ENCODE measurements at regions not wholly inside any gene's neighbourhood (a gene's known extent, or its start where the extent isn't known, plus 50 kb on each side); places are given as distances from the start of the nearest gene placed in this dataset.

DNA sequence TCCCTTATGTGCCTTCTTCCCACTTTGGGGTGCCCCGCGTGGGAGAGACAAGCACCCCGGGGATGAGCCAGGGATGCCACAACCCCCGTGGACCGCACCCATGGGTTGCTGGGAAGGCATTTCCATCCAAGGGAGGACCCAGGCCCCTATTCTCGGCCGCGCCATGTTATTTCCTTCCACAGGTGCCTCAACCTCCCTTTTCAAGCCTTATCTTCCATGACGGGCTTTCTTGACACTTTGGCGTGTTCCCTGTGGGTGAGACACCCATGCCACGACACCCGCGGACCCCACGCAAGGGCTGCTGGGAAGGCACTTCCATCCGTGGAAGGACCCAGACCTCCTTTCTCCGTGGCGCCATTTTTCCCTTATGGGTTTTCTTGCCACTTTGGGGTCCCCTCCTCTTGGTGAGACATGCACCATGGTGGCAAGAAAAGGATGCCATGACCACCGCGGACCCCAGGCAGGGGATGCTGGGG lies 269.2 kb downstream of the ALG10 start:
- H2AFZ ChIP-seq (ENCODE audit: low read depth, low read length, severe bottlenecking) = no peak overlapping the region
- no peaks in the 10 kb centered on the region for H3K79me2 ChIP-seq (ENCODE audit: insufficient read depth, low read length)
- no peaks in the 10 kb centered on the region for H3K9me2 ChIP-seq (replicated peaks; ENCODE audit: insufficient read depth, low read length)
- no peak overlapping the region for H3K9ac ChIP-seq (ENCODE audit: low read length)
- no peaks in the 10 kb centered on the region for H4K20me1 ChIP-seq (ENCODE audit: low read depth, low read length)
- H3K4me2 ChIP-seq (ENCODE audit: low read depth, low read length, poor library complexity, severe bottlenecking) = no peak overlapping the region
- H3K36me3 ChIP-seq (ENCODE audit: low read length) = no peaks in the 10 kb centered on the region
- H3K27me3 ChIP-seq (ENCODE audit: low read length) = no peaks in the 10 kb centered on the region
- no peaks in the 10 kb centered on the region for H3K9me3 ChIP-seq (ENCODE audit: insufficient read depth, low read length)
- TF ChIP-seq, protein P1, sequence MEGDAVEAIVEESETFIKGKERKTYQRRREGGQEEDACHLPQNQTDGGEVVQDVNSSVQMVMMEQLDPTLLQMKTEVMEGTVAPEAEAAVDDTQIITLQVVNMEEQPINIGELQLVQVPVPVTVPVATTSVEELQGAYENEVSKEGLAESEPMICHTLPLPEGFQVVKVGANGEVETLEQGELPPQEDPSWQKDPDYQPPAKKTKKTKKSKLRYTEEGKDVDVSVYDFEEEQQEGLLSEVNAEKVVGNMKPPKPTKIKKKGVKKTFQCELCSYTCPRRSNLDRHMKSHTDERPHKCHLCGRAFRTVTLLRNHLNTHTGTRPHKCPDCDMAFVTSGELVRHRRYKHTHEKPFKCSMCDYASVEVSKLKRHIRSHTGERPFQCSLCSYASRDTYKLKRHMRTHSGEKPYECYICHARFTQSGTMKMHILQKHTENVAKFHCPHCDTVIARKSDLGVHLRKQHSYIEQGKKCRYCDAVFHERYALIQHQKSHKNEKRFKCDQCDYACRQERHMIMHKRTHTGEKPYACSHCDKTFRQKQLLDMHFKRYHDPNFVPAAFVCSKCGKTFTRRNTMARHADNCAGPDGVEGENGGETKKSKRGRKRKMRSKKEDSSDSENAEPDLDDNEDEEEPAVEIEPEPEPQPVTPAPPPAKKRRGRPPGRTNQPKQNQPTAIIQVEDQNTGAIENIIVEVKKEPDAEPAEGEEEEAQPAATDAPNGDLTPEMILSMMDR (IDR thresholded peaks at IDR 0.05; ENCODE audit: insufficient read depth, low read length, poor library complexity, severe bottlenecking) = no peak
- no peak for TF ChIP-seq EZH2phosphoT487 (conservative IDR thresholded peaks at IDR 0.05; ENCODE audit: low read length)
- H3F3A ChIP-seq (ENCODE audit: insufficient read depth) = no peaks in the 10 kb centered on the region
- H3K4me3 ChIP-seq (ENCODE audit: insufficient read depth, low read length, poor library complexity, severe bottlenecking) = no peak overlapping the region
- no peak overlapping the region for H3K27ac ChIP-seq (ENCODE audit: low read depth, low read length)

- no peaks in the 10 kb centered on the region for H4K20me1 ChIP-seq (ENCODE audit: low read depth, low read length)
- H3K4me3 ChIP-seq (ENCODE audit: insufficient read depth, low read length, poor library complexity, severe bottlenecking) = no peak overlapping the region
- H3K9ac ChIP-seq (ENCODE audit: low read length) = no peak overlapping the region
- no peaks in the 10 kb centered on the region for H3K9me2 ChIP-seq (replicated peaks; ENCODE audit: insufficient read depth, low read length)
- no peak overlapping the region for H3K27ac ChIP-seq (ENCODE audit: low read depth, low read length)
- H3K9me3 ChIP-seq (ENCODE audit: insufficient read depth, low read length) = no peaks in the 10 kb centered on the region
- no peak overlapping the region for H2AFZ ChIP-seq (ENCODE audit: low read depth, low read length, severe bottlenecking)
- no peaks in the 10 kb centered on the region for H3F3A ChIP-seq (ENCODE audit: insufficient read depth)
- H3K4me2 ChIP-seq (ENCODE audit: low read depth, low read length, poor library complexity, severe bottlenecking) = no peak overlapping the region
- no peaks in the 10 kb centered on the region for H3K27me3 ChIP-seq (ENCODE audit: low read length)
- H3K36me3 ChIP-seq (ENCODE audit: low read length) = no peaks in the 10 kb centered on the region
- no peaks in the 10 kb centered on the region for H3K79me2 ChIP-seq (ENCODE audit: insufficient read depth, low read length)
- TF ChIP-seq, protein P1 (IDR thresholded peaks at IDR 0.05; ENCODE audit: insufficient read depth, low read length, poor library complexity, severe bottlenecking) = no peak
- TF ChIP-seq EZH2phosphoT487 (conservative IDR thresholded peaks at IDR 0.05; ENCODE audit: low read length) = no peak
Measured at GRCh38 chr12:34292736-34293625, 270.7 kb downstream of the ALG10 start.

- Histone ChIP-seq H3K9me3 (ENCODE audit: insufficient read depth, low read length) (no peaks in the 10 kb centered on the region), H3K9ac (ENCODE audit: low read length) (no peak overlapping the region), H2AFZ (ENCODE audit: low read depth, low read length, severe bottlenecking) (no peak overlapping the region), H3K4me2 (ENCODE audit: low read depth, low read length, poor library complexity, severe bottlenecking) (no peak overlapping the region), H4K20me1 (ENCODE audit: low read depth, low read length) (no peaks in the 10 kb centered on the region), H3F3A (ENCODE audit: insufficient read depth) (no peaks in the 10 kb centered on the region), H3K36me3 (ENCODE audit: low read length) (no peaks in the 10 kb centered on the region), H3K27ac (ENCODE audit: low read depth, low read length) (no peak overlapping the region), H3K9me2 (replicated peaks; ENCODE audit: insufficient read depth, low read length) (no peaks in the 10 kb centered on the region), H3K79me2 (ENCODE audit: insufficient read depth, low read length) (no peaks in the 10 kb centered on the region), H3K4me3 (ENCODE audit: insufficient read depth, low read length, poor library complexity, severe bottlenecking) (no peak overlapping the region), H3K27me3 (ENCODE audit: low read length) (no peaks in the 10 kb centered on the region)
- TF ChIP-seq EZH2phosphoT487 (conservative IDR thresholded peaks at IDR 0.05; ENCODE audit: low read length) = no peak
- TF ChIP-seq, protein P1 (IDR thresholded peaks at IDR 0.05; ENCODE audit: insufficient read depth, low read length, poor library complexity, severe bottlenecking) = no peak
Measured at GRCh38 chr12:34294137-34294536, 271.8 kb downstream of the ALG10 start.
